DOHH2 (cell line): ENCODE measurements at regions not wholly inside any gene's neighbourhood (a gene's known extent, or its start where the extent isn't known, plus 50 kb on each side); places are given as distances from the start of the nearest gene placed in this dataset.
"Not testable (repeated sequence)": the region's sequence is repeated elsewhere in the genome, so short reads cannot be mapped to it uniquely, and the experiment has no call there.

Source experiments
- EZH2phosphoT487 ChIP-seq: fragments of 200-600 bp; sonication (generic); IDR thresholded peaks from 2 replicates; pipeline ENCODE4 v1.6.1; 2017; ENCODE audit warnings: borderline replicate concordance, mild to moderate bottlenecking, antibody characterized with exemption, low read length, moderate library complexity, mixed read lengths
- TF ChIP-seq, protein P1 (sequence below): fragments of 200-600 bp; sonication (generic); IDR thresholded peaks from one replicate; pipeline ENCODE4 v1.5.1; 2014; ENCODE audit warnings: antibody characterized with exemption, mild to moderate bottlenecking, low read depth, low read length; ENCODE audit not compliant: poor library complexity, severe bottlenecking

DNA sequence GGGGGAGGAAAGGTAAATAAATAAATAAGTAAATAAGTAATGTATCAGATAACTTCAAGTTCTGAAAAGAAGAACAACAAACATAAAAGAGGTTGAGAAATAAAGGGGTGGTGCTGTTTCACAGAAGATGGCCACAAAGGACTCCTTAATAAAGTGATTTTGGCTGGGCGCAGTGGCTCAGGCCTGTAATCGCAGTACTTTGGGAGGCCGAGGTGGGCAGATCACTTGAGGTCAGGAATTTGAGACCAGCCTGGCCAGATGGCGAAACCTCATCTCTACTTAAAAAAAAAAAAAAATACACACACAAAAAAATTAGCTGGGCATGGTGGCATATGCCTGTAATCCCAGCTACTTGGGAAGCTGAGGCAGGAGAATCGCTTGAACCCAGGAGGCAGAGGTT lies 315.5 kb downstream of the MIAT start:
- TF ChIP-seq, protein P1, sequence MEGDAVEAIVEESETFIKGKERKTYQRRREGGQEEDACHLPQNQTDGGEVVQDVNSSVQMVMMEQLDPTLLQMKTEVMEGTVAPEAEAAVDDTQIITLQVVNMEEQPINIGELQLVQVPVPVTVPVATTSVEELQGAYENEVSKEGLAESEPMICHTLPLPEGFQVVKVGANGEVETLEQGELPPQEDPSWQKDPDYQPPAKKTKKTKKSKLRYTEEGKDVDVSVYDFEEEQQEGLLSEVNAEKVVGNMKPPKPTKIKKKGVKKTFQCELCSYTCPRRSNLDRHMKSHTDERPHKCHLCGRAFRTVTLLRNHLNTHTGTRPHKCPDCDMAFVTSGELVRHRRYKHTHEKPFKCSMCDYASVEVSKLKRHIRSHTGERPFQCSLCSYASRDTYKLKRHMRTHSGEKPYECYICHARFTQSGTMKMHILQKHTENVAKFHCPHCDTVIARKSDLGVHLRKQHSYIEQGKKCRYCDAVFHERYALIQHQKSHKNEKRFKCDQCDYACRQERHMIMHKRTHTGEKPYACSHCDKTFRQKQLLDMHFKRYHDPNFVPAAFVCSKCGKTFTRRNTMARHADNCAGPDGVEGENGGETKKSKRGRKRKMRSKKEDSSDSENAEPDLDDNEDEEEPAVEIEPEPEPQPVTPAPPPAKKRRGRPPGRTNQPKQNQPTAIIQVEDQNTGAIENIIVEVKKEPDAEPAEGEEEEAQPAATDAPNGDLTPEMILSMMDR: not testable (repeated sequence)
- TF ChIP-seq EZH2phosphoT487: not testable (repeated sequence)
